Stomach (tissue), 4 donors: ENCODE measurements at regions not wholly inside any gene's neighbourhood (a gene's known extent, or its start where the extent isn't known, plus 50 kb on each side); places are given as distances from the start of the nearest gene placed in this dataset.

ENCODE experiments used
- CTCF ChIP-seq, 7 experiments: fragments of 450-650 bp in 4 of 7; fragments of 200-600 bp in 3 of 7; sonication (generic) in 3 of 7; IDR thresholded peaks; one replicate each; pipeline ENCODE4 v1.5.1; 2016 to 2019; ENCODE audit warnings: antibody characterized with exemption in 7 of 7, control low read depth in 2 of 7, mild to moderate bottlenecking in 1 of 7
- EP300 ChIP-seq: sonication (generic); formaldehyde crosslinking; IDR thresholded peaks from one replicate; pipeline ENCODE4 v1.6.1; 2017; ENCODE audit warnings: antibody characterized with exemption
- POLR2A ChIP-seq, 4 donors: fragments of 450-650 bp; IDR thresholded peaks; one replicate each; pipeline ENCODE4 v1.6.1; 2016; ENCODE audit warnings: antibody characterized with exemption in 4 of 4, control low read depth in 2 of 4, mild to moderate bottlenecking in 1 of 4, moderate library complexity in 1 of 4

- TF ChIP-seq CTCF (IDR thresholded peaks at IDR 0.05) (no peak), POLR2A (IDR thresholded peaks at IDR 0.05) (no peak), EP300 (no peak)
Observed at GRCh38 chr6:100112855-100113508, 119.0 kb upstream of the MCHR2 start.
